NCI-H510A (cell line): ENCODE measurements at regions not wholly inside any gene's neighbourhood (a gene's known extent, or its start where the extent isn't known, plus 50 kb on each side); places are given as distances from the start of the nearest gene placed in this dataset.
"Not testable (repeated sequence)": the region's sequence is repeated elsewhere in the genome, so short reads cannot be mapped to it uniquely, and the experiment has no call there.

Experiments used
- DNase-seq: peaks from one replicate; lab custom pipeline; 2025; lab: John Stamatoyannopoulos, UW

DNA sequence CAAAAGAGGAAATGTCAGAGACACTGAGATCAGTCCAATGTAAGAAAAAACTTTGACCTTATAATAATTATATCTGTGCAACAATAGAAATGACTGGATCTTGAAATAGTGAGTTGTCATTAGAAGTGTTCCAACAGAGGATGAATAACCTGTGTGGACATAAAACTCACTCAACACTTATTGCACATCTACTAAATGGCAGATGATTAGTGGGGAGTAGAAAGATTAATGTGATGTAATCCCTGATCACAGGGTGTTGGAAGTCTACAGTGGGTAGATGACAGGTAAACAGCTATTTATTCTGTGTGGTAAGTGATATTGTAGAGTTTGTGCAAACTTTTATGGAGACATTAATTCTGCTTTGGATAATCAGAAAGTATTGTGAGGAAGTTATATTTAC lies 177.3 kb upstream of the HMHB1 start:
- no peak for DNase-seq

DNA sequence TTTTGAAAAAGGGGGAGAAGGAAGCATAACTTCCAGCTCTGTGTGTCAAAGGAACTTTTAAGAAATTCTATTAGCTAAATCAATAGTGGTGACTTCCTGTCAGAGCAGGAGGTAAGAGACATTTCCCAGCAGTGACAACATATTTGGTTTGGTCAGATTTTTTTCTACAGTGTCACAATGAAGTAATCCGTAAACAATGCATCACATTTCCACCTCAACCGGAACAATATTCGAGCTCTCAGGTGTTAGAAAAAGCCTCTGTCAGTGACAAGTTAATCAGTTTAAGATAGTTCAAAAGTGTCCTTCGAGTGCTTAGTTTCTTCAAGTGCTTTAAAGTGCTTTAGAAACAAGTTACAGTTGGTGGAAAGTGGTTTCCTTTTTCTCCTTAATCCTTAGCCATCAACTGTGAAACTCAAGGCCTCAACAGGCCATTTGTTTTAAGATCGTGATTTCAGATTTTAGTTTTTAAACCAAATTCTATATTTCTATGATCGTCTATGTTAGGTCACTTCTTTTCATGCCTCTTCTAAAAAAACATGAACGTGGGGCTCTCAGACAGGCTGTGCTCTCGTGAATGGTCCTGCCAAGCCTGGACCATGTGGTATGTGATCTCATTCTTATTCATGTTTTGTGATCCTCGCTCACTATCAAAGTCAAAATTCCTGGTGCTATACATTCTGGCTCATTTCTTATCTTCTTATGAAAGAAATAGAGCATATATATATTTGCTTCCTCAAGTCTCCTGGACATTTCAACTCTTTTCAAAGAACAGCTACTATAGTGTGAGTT lies 181.9 kb upstream of the HMHB1 start:
- DNase-seq: no peak

DNA sequence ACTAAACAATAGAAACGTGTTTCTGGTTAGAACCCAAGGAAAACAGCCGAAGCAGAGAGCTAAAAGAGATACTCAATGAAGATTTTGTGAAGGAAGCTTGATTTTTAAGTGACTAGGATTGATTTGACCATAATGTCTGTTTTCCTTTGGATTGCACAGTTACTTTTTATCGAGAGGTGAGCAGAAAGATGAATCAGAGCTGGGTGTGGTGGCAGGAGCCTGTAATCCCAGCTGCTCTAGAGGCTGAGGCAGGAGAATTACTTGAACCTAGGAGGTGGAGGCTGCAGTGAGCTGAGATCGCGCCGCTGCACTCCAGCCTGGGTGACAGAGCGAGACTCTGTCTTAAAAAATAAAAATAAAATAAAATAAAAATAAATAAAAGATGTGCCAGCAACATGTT lies 186.9 kb upstream of the HMHB1 start:
- DNase-seq: not testable (repeated sequence)

DNA sequence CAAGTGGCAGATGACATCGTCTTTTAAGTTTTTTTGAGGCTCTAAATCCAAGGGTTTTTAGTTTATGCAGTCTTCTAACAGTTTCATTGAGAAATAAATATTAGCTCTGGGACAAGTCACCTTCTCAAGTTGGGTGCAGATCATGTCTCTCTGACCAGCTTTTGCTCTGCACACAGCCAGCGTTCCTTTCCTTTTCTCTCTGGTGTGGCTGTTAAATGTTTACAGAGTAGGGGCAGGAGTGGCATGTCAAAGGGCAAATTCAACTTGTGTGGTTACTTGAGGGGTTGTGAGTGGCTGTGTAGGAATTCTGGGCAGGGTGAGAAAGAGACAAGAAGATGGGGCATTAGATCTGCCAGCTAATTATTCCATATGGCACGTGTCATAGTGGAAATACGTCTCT lies 187.5 kb upstream of the HMHB1 start:
- no peak for DNase-seq

DNA sequence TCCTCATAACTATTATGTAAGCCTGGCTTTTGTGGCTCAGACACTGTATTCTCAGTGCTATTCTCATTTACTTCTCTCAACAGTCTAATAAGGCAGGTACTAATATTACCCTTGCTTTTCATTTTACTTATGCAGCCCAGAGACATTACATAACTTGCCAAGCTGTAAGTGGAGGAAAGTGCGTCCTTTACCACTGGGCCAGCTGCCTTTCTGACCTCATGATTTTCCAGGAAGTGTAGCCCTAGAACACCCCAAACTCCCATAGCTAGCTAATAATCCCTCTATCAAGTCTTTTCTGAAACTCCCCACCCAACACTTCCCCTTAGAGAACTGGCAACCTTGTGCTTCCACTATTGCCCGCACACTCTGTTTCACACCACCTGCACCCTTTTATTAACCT lies 192.9 kb upstream of the HMHB1 start:
- no peak for DNase-seq

DNA sequence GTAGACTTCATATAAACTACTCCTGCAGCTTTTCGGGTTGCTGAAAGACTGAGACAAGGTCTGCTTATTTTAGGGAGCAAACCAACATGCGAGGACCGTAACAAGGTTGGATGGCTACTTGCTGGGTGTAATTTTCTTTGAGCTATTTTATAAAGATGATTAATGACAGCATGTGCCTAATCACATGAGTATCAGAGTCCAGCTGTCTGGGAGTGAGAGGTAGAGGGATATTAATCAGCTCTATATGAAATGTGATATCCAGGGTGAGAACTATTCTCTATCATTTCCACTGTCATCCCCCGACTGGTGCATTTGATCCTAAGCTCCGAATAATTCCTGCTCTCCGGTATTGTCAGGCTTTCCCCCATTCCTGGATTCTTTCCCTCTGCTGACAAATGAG lies 193.8 kb upstream of the HMHB1 start:
- no peak for DNase-seq

DNA sequence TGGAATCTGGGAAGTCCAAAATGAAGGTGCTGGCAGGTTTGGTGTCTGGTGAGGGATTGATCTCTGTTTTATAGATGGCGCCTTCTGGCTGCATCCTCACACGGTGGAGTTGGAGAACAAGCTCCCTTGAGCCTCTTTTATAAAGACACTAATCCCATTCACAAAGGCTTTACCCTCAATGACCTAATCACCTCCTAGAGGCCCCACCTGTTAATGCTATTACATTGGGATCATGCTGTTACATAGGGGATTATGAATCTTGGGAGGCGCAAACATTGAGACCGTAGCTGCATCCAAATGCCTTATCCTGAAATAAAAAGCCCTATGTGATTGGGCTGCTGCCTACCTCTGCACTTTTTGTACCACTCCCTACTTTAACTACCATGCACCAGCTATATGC lies 197.1 kb upstream of the HMHB1 start:
- DNase-seq: no peak

DNA sequence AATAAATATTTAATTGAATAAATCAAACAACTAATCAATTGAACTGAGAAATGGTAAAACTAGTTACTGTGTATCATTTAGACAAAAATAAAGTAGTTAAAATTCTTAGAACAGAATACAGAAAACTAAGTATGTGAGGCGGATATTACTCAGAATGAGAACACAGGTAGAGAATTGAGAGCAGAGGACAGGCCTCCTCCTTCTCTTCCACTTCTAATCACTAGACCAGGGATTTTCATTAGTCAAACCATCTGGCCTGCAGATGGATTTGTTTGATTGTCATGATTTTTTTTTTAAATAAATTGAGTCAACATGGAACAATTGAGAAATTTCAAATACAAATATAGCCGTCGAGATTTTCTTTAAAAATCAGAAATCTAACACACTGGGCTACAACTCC lies 198.6 kb upstream of the HMHB1 start:
- DNase-seq: no peak

DNA sequence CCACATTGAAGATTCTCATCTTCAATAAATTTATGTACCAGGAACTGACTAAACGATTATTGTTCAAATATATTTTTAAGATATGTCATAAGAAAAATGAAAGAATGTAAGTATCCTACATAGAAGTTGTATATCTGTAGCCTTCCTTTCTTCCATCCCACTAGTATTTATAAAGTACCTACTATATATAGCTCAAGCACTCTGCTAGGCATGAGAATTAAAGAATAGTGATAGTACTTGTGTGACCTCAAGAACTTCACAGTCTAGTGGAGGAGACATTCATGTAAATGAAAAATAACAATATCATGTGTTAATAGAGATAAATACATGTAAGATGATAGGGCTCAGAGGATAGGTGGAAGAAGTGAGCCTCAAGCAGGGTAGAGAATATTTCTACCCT lies 201.0 kb upstream of the HMHB1 start:
- no peak for DNase-seq

DNA sequence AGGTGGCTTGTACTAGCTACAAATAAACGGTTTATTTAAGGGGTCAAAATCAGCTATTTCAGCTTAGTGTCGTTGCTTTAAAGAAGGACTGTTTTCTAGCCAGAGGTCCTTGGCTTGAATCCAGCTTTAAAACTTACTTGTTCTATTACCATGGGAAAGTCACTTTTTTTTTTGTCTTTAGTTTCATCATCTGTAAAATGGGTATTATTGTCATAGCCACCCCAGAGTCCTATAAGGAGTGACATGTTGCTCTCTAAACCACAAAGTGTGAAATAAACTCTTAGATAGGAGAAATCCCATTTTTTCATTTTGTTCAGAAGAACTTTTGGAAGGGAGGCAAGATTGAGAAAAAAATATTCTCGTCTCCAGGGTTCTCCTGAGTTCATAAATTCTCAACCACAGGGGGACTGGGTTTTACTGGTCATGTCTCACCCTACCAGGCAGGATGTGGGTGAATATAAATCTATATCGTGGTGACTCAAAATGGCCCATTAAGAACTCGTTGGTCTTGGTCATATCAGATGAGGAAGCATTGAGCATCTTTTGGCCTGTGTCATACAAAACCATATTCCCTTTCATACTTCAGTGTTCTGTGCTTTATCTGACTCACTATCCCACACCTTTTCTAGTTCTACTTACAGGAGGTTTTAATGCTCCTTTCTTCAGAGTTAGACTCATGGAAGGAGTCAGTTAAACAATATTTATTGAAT lies 202.7 kb upstream of the NR3C1 start:
- no peak for DNase-seq

DNA sequence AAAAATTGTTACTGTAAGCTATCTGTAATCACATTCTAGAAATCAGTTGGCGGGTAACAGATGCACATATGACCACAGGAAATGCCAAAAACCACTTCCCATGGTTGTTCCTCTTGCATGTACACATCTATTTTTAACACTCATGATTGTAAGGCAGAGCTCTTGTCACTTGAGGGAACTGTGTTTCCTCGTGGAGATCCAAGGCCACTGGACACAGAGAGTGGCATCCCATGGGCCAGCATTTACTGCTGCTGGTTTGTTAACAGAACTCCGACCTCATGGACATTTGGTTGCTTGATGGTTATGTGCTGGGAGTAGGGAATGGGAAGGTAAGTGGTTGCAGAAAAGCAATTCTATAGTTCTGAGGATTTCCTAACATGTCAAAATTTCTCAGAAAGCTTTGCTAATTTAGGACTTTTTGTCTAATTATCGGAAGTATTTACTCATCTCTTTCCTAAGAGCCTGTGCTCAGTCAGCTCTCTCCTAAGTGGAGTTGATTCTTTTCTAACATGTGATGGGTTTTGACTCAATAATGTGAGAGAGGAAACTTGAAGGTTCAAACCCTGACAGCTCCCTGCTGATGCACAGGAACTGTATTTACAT lies 202.0 kb upstream of the NR3C1 start:
- no peak for DNase-seq

DNA sequence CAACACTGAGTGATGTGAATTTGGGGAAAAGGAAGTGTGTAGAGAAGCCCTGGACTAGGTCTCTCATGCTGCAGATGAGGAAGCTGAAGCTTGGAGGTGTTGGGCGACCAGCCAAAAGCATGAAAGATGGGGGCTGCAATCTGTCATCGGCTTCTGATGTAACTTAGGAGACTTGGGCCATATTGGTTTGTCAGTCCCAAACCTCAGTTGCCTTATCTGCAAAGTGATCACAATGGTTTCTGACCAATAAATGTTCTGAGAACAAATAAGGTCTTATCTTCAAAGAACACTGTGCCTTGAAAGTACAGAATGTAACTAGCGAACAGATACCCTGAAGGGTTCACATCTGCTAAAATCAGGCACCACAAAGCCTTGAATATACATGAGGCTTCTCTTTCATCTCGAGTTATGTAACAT lies 198.4 kb upstream of the NR3C1 start:
- DNase-seq: no peak

DNA sequence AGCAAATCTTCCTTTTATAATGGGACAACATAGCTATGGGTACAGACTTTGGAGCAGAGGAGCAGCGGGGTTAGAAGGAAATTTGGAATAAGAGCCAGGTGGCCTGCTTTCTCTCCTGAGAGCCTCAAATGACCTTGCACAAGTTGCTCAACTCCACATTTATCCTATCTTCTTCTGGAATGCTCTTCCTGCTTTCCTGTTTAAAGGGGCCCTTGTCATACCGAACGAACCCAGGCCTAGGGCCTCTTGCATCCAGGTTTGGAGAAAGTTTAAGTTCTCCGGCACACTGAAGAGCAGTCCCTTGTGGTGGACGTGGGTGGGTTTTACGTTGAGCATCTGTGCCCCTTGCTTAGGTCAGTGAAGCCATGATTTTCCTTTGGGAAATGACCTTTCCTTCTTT lies 197.9 kb upstream of the NR3C1 start:
- no peak for DNase-seq

DNA sequence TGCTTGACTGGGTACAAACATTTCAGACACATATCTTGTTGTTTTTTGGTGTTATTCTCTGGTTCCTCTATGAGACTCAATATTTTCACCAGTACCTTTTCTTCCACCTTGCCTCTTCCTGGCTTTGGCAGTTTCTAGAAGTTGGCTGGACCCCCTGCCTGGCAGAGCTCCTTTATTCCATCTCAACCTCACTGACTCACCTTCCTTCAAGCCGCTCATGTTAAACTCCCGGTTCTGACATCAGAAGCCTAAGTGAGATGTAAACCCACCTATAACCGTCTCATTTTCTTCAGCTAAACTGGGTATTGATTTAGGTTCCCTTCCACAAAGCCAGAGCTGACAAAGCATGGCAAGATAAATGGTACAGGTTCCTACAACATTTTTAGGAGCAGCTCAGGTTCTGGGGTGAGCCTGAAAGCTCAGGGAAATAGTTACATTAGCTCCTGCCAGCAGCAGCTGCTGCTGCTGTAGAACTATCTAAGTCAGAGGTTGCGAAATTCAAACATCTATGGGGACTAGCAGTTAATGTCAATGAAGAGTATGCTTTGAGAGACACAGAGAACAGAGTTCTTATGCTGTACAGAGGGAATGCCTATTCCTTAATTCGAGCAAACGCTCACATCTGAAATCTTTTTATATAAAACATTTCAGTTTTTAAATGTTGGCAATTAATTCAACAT lies 197.1 kb upstream of the NR3C1 start:
- no peak for DNase-seq

DNA sequence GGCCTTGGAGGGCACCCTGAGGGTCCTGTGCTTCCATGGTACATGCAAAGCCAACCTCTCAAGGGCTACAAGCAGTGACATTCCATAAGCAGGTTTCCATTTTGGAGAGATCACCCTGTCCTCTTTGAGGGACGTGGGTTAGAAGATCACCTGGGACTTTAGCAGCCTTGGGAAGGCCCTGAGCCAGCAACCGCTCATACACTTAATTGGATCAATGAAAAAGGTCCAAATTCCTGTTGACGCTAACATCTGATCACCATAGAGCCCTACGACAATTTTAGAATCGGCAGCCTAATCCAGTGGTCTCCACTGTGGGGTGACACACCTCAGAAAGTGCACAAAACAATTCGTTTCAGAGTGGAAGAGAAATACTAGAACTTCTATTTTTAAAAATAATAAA lies 196.0 kb upstream of the NR3C1 start:
- DNase-seq: no peak

DNA sequence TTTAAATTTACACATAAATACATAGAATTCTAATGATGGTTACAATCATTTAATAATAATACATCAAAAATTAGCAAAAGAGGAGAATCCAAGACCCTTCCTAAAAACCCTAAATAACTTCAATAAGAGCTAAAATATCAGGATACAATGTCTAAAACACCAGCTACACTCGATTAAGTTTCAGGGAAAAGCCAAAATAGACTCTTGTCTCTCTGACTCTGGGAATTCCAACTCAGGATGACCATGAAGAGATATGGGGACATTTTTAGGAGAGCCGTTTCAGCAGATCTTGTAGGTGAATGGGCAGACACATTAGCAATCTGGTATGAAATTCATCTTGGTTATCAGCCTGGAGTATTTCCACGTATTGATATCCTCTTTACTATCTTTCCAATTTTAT lies 193.3 kb upstream of the NR3C1 start:
- no peak for DNase-seq

DNA sequence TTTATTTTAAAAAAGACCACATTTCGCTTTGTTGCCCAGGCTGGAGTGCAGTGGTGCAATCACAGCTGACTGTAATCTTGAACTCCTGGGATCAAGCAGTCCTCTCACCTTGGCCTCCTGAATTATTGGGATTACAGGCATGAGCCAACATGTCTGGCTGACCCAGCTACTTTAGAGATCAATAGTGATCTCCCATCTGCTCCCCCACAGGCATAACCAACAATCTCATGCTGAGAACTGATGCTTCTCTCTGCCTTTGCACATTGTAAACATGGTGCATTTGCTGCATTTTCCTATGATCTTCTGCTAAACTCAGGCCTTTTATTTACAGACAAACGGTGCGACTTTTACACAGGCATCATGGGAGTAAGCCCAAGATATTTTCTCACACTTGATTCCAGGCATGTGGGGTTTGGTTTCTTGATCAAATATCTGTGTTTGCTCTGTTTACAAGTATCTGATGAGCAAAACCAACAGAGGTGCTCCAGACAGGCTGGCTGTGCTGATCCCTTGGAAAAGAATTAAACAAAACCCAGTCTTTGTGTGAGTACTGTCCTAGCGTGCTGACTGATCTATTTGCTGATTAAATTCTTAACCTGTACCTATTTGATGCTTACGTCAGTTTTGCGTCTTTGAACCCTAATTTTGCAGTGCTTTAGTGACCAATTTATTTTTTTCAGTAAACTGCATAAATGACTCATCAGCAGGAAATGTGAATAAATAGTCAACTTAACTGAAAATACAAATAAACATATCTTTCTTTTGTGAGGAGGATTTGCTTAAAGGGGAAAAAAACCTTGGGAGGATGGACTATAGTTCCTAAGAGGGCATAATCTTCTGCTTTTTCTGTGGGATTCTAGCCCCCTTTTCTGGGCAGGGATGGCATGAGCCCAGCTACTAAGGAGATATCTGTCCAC lies 191.7 kb upstream of the NR3C1 start:
- DNase-seq: peak; percentile 35

DNA sequence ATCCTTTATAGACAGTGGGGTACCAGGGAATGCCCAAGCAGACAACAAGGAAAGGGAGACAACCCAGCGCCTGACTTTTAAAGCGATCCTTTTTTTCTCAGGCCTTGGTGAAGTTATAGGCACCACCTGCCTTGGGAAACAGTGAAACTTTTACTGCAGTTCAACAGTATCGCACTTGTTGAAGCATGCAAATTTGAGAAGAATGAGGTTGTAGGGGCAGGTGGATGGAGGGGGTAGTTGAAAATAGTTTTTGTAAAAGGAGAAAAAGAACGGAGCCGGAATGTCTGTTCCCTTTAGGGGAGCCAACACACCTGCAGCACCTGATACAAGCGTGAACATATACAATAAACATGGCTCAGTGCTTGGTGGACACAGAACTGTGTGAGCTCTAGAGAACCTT lies 190.2 kb upstream of the NR3C1 start:
- no peak for DNase-seq

DNA sequence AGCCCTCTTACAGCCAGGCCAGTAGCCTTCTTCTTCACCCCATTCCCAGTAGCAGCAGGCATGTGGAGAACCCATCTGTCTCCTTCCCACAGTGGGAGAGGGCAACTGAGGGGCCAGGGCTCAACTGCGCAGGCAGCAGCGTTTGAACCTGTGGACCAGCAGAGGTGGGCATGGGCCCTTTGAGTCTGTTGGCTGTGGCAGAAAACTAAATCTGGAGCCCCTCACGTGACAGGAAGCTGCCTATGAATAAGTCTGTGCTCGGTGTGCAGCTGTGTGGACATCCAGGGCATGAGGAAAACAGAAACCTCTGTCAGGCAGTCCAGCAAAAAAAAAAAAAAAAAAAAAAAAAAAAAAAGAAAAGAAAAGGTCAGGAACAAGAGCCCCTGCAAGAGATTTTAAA lies 189.2 kb upstream of the NR3C1 start:
- DNase-seq: no peak

DNA sequence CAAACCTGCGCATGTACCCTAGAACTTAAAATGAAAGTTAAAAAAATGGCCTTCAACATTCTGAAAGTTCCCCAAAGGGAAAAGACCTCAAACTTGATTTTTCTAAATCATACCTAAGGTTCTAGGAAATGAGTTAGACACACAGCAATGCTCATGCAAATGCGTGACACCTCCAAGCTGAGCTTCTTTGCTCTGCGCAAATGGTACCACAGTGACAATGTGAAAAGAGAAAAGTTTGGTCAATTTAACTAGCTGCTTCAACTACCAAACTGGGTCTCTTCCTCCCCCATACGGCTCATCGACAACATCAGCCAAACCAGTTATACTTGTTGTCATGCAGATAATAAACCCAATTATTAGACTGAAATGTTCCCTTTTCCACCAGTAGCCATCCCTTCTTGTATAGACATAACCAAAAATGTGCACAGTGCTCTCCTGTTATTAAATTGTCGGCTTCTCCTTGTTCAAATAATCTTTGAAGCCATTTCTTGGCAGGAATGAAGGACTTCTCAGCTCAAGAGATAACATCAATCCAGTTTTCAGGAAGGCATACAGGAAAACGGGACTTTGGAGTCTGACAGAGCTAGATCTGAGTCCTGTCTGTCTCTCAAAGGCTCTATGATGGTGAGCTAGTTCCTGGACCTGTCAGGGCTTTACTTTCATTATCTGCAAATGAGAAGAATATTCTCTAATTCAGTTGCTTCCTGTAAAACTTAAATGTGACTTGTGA lies 185.6 kb upstream of the NR3C1 start:
- no peak for DNase-seq

DNA sequence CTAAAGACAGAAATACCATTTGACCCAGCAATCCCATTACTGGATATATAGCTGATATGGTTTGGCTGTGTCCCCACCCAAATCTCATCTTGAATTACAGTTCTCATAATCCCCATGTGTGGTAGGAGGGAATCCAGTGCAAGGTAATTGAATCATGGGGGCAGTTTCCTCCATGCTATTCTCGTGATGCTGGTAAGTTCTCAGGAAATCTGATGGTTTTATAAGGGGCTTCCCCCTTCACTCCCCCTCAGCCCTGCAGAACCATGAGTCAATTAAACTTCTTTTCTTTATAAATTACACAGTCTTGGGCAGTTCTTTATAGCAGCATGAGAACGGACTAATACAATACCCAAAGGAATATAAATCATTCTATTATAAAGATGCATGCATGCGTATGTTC lies 184.6 kb upstream of the NR3C1 start:
- DNase-seq: not testable (repeated sequence)
